ENCODE measurements at regions not wholly inside any gene's neighbourhood (a gene's known extent, or its start where the extent isn't known, plus 50 kb on each side); places are given as distances from the start of the nearest gene placed in this dataset.

- TF ChIP-seq TAF1 (IDR thresholded peaks at IDR 0.05; ENCODE audit: borderline replicate concordance, insufficient read depth, low read length) = no peak
- TF ChIP-seq SIN3A (IDR thresholded peaks at IDR 0.05; ENCODE audit: borderline replicate concordance, insufficient read depth, low read length) = no peak
Observed at GRCh38 chr4:43276321-43276720, 383.8 kb downstream of the GRXCR1 start.

- TF ChIP-seq POLR2AphosphoS5 (IDR thresholded peaks at IDR 0.05; ENCODE audit: low read depth, low read length) (no peak), FOXP2 (optimal IDR thresholded peaks at IDR 0.05; ENCODE audit: borderline replicate concordance, extremely low read depth, extremely low read length, insufficient read depth) (no peak), SIN3A (IDR thresholded peaks at IDR 0.05; ENCODE audit: borderline replicate concordance, insufficient read depth, low read length) (no peak), REST (IDR thresholded peaks at IDR 0.05; ENCODE audit: insufficient read depth in 1 of 2, low read depth in 2 of 2, low read length in 2 of 2) (no peak), TAF1 (IDR thresholded peaks at IDR 0.05; ENCODE audit: borderline replicate concordance, insufficient read depth, low read length) (no peak)
Observed at GRCh38 chr4:43277003-43277402, 384.5 kb downstream of the GRXCR1 start.

GRCh38 chr4:43282534-43282933 is 390.0 kb downstream of the GRXCR1 start:
- TF ChIP-seq TAF1 (IDR thresholded peaks at IDR 0.05; ENCODE audit: borderline replicate concordance, insufficient read depth, low read length) = no peak

GRCh38 chr4:43286137-43286536 is 393.6 kb downstream of the GRXCR1 start:
- no peak for TF ChIP-seq SIN3A (IDR thresholded peaks at IDR 0.05; ENCODE audit: borderline replicate concordance, insufficient read depth, low read length)
- no peak for TF ChIP-seq TAF1 (IDR thresholded peaks at IDR 0.05; ENCODE audit: borderline replicate concordance, insufficient read depth, low read length)
- TF ChIP-seq POLR2AphosphoS5 (IDR thresholded peaks at IDR 0.05; ENCODE audit: low read depth, low read length) = no peak
- TF ChIP-seq FOXP2 (optimal IDR thresholded peaks at IDR 0.05; ENCODE audit: borderline replicate concordance, extremely low read depth, extremely low read length, insufficient read depth) = no peak
- no peak for TF ChIP-seq REST (IDR thresholded peaks at IDR 0.05; ENCODE audit: insufficient read depth in 1 of 2, low read depth in 2 of 2, low read length in 2 of 2)

GRCh38 chr4:43296946-43297528 is 404.5 kb downstream of the GRXCR1 start:
- TF ChIP-seq REST (IDR thresholded peaks at IDR 0.05; ENCODE audit: insufficient read depth in 1 of 2, low read depth in 2 of 2, low read length in 2 of 2) = no peak
- TF ChIP-seq SIN3A (IDR thresholded peaks at IDR 0.05; ENCODE audit: borderline replicate concordance, insufficient read depth, low read length) = no peak
- TF ChIP-seq TAF1 (IDR thresholded peaks at IDR 0.05; ENCODE audit: borderline replicate concordance, insufficient read depth, low read length) = no peak
- no peak for TF ChIP-seq POLR2AphosphoS5 (IDR thresholded peaks at IDR 0.05; ENCODE audit: low read depth, low read length)
- TF ChIP-seq FOXP2 (optimal IDR thresholded peaks at IDR 0.05; ENCODE audit: borderline replicate concordance, extremely low read depth, extremely low read length, insufficient read depth) = no peak

- TF ChIP-seq POLR2AphosphoS5 (IDR thresholded peaks at IDR 0.05; ENCODE audit: low read depth, low read length) (no peak), FOXP2 (optimal IDR thresholded peaks at IDR 0.05; ENCODE audit: borderline replicate concordance, extremely low read depth, extremely low read length, insufficient read depth) (no peak), TAF1 (IDR thresholded peaks at IDR 0.05; ENCODE audit: borderline replicate concordance, insufficient read depth, low read length) (no peak), SIN3A (IDR thresholded peaks at IDR 0.05; ENCODE audit: borderline replicate concordance, insufficient read depth, low read length) (no peak), REST (IDR thresholded peaks at IDR 0.05; ENCODE audit: insufficient read depth in 1 of 2, low read depth in 2 of 2, low read length in 2 of 2) (no peak)
Observed at GRCh38 chr4:43316813-43317212, 424.3 kb downstream of the GRXCR1 start.
